ENCODE measurements at regions not wholly inside any gene's neighbourhood (a gene's known extent, or its start where the extent isn't known, plus 50 kb on each side); places are given as distances from the start of the nearest gene placed in this dataset.

DNA sequence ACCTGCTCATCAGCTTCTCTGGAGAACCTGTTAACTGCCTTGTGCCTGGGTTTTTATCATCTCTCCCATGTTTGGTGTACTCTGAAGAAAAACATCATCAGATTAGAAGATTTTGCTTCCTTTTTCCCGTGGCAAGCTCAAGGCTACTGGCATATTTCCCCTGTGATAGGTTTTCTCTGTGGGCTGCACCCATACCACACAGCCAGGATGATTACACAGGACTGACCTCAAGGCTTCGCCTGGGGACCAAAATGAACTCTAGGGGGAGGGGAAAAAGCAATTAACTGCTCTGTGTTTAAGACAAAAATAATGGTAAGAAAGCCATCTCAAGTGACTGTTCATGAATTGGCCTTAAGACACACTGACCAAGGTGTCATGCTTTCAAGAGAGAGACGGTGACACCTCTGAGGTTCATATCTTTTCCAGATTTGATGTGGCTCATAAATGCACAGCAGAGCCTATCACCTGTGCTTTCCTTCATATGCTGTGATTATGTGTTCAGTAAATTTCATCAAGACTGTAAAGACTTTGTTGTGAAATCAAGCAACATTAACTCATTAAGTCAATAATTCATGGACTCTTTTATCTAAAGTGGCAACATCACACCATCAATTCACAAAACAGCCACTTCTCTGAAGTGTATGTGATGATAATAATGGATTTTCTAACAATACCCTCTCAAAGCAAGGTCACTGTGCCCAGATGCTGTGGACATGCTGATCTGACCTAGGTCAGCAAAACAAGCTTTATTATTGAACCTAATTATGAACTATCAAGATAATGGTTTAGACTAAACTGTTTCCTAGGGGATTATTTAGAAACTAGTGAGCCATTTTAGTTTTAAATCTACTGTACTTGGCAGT lies 427.9 kb downstream of the WDR72 start:
- TF ChIP-seq, protein P1, sequence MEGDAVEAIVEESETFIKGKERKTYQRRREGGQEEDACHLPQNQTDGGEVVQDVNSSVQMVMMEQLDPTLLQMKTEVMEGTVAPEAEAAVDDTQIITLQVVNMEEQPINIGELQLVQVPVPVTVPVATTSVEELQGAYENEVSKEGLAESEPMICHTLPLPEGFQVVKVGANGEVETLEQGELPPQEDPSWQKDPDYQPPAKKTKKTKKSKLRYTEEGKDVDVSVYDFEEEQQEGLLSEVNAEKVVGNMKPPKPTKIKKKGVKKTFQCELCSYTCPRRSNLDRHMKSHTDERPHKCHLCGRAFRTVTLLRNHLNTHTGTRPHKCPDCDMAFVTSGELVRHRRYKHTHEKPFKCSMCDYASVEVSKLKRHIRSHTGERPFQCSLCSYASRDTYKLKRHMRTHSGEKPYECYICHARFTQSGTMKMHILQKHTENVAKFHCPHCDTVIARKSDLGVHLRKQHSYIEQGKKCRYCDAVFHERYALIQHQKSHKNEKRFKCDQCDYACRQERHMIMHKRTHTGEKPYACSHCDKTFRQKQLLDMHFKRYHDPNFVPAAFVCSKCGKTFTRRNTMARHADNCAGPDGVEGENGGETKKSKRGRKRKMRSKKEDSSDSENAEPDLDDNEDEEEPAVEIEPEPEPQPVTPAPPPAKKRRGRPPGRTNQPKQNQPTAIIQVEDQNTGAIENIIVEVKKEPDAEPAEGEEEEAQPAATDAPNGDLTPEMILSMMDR (IDR thresholded peaks at IDR 0.05): no peak
- no peak for TF ChIP-seq POLR2A (IDR thresholded peaks at IDR 0.05)
